GM12878 (cell line): ENCODE measurements at regions not wholly inside any gene's neighbourhood (a gene's known extent, or its start where the extent isn't known, plus 50 kb on each side); places are given as distances from the start of the nearest gene placed in this dataset.

Experiments used
- ATAC-seq: fragments of 200-7000 bp; cut with Tn5 transposase; 3 replicates; pipeline ENCODE4 v1.9.1; 2020; ENCODE audit warnings: mild to moderate bottlenecking, moderate library complexity
- BruUV-seq: library from RNA; stranded (reverse); fragments of 400-500 nt; replicated peaks from 2 replicates; lab custom pipeline; 2021; lab: Mats Ljungman, UMichigan
- CTCF ChIA-PET: fragments of 300-600 bp; sonication (Branson Sonifier 250); formaldehyde crosslinking; extraction: SDS; loops from one replicate; lab custom pipeline; 2021; ENCODE audit warnings: inconsistent platforms; lab: Yijun Ruan, JAX
- POLR2A ChIA-PET: fragments of 350-600 bp; formaldehyde crosslinking; extraction: SDS; loops from one replicate; lab custom pipeline; 2021; ENCODE audit warnings: inconsistent platforms; lab: Charles Lee
- RAD21 ChIA-PET: fragments of 300-600 bp; sonication (Branson Sonifier 250); formaldehyde crosslinking; loops from one replicate; lab custom pipeline; 2023; ENCODE audit warnings: antibody characterized with exemption; ENCODE audit not compliant: unreplicated experiment; lab: Charles Lee
- SMC1A ChIA-PET: fragments of 300-600 bp; sonication (Branson Sonifier 250); formaldehyde crosslinking; loops from one replicate; lab custom pipeline; 2023; ENCODE audit not compliant: unreplicated experiment, uncharacterized antibody; lab: Charles Lee
- DNase-seq: peaks from one replicate; pipeline ENCODE4 v3.0.0-alpha.2; 2011; ENCODE audit warnings: low read depth, low spot score
- FAIRE-seq: peaks from 3 replicates; lab custom pipeline; 2011; peaks lifted over from hg19 to GRCh38; lab: Jason Lieb, UNC
- H2AFZ ChIP-seq: 2 replicates; pipeline ENCODE4 v1.6.0; 2011; ENCODE audit warnings: low read depth, low read length, control low read depth; ENCODE audit not compliant: control insufficient read depth
- H3K27ac ChIP-seq: 2 replicates; pipeline ENCODE4 v1.5.1; 2011; ENCODE audit warnings: control low read depth; ENCODE audit not compliant: control insufficient read depth, insufficient read depth
- H3K27me3 ChIP-seq, 2 experiments: replicated peaks in 1 of 2; 2 replicates each; pipeline versions ENCODE4 v1.6.0 to v1.6.1; 2011; ENCODE audit warnings: low read length in 1 of 2; ENCODE audit not compliant: control insufficient read depth in 2 of 2, insufficient read depth in 2 of 2
- H3K36me3 ChIP-seq, 2 experiments: 2 replicates each; pipeline ENCODE4 v1.5.1; 2011; ENCODE audit warnings: low read length in 1 of 2; ENCODE audit not compliant: control insufficient read depth in 2 of 2, insufficient read depth in 2 of 2
- H3K4me1 ChIP-seq: 2 replicates; pipeline ENCODE4 v1.6.1; 2011; ENCODE audit warnings: mild to moderate bottlenecking, low read length, moderate library complexity, mixed read lengths; ENCODE audit not compliant: control insufficient read depth, insufficient read depth
- H3K4me2 ChIP-seq: 2 replicates; pipeline ENCODE4 v1.6.0; 2011; ENCODE audit warnings: control low read depth; ENCODE audit not compliant: control insufficient read depth, insufficient read depth
- H3K4me3 ChIP-seq: fragments of 200-600 bp; sonication (generic); 2 replicates; pipeline ENCODE4 v1.5.1; 2016
- H3K79me2 ChIP-seq: 2 replicates; pipeline ENCODE4 v1.6.0; 2011; ENCODE audit warnings: low read length; ENCODE audit not compliant: control insufficient read depth, insufficient read depth
- H3K9ac ChIP-seq: 2 replicates; pipeline ENCODE4 v1.8.0; 2011; ENCODE audit warnings: low read length, control low read depth, mixed read lengths; ENCODE audit not compliant: control insufficient read depth, insufficient read depth
- H3K9me3 ChIP-seq: replicated peaks from 3 replicates; pipeline ENCODE4 v1.5.1; 2011; ENCODE audit warnings: mild to moderate bottlenecking, low read length; ENCODE audit not compliant: control insufficient read depth, insufficient read depth
- H4K20me1 ChIP-seq: 2 replicates; pipeline ENCODE4 v1.6.0; 2011; ENCODE audit not compliant: control insufficient read depth, insufficient read depth
- CTCF ChIP-seq, 3 experiments: IDR thresholded peaks in 2 of 3; conservative IDR thresholded peaks in 1 of 3; 2 replicates each; pipeline ENCODE4 v1.5.1; 2011; ENCODE audit warnings: low read depth in 3 of 3, low read length in 3 of 3, mild to moderate bottlenecking in 3 of 3, control low read depth in 2 of 3, moderate library complexity in 2 of 3, inconsistent platforms in 1 of 3, mixed read lengths in 1 of 3; ENCODE audit not compliant: control insufficient read depth in 2 of 3, insufficient read depth in 1 of 3; ENCODE audit errors: extremely low read depth in 1 of 3
- HDGF ChIP-seq: fragments of 450-650 bp; IDR thresholded peaks from 2 replicates; pipeline ENCODE4 v1.6.1; 2016; ENCODE audit warnings: antibody characterized with exemption
- MEF2B ChIP-seq: fragments of 450-650 bp; IDR thresholded peaks from 2 replicates; pipeline ENCODE4 v1.6.1; 2018; ENCODE audit warnings: mild to moderate bottlenecking, moderate library complexity; ENCODE audit not compliant: partially characterized antibody, poor library complexity, severe bottlenecking
- NFYA ChIP-seq: IDR thresholded peaks from 2 replicates; pipeline ENCODE4 v1.6.1; 2011; ENCODE audit warnings: low read depth, mild to moderate bottlenecking, low read length, improper control_type of control experiment, borderline replicate concordance
- NR2C1 ChIP-seq: fragments of 450-650 bp; IDR thresholded peaks from 2 replicates; pipeline ENCODE4 v1.6.1; 2017; ENCODE audit warnings: antibody characterized with exemption, mild to moderate bottlenecking, moderate library complexity
- STAT1 ChIP-seq: fragments of 450-650 bp; conservative IDR thresholded peaks from 2 replicates; pipeline ENCODE4 v1.6.1; 2014; ENCODE audit warnings: antibody characterized with exemption, mild to moderate bottlenecking
- TARDBP ChIP-seq: IDR thresholded peaks from 2 replicates; pipeline ENCODE4 v1.6.1; 2016; ENCODE audit warnings: borderline replicate concordance
- TCF12 ChIP-seq: IDR thresholded peaks from 2 replicates; pipeline ENCODE4 v1.6.1; 2011; ENCODE audit warnings: low read depth, mild to moderate bottlenecking, low read length
- WGBS: methylation state at CpG from one replicate; pipeline ENCODE4 v1.1.6; 2016; ENCODE audit warnings: low lambda C conversion rate; ENCODE audit not compliant: insufficient replicate concordance, insufficient coverage; ENCODE audit errors: missing lambda C conversion rate; 5-methylcytosine and 5-hydroxymethylcytosine counted together
- in situ Hi-C: fragments of 300-500 bp; cut with MboI; formaldehyde crosslinking; loops from 9 replicates; pipeline ENCODE4 v1.14.3; 2018; ENCODE audit warnings: mixed read lengths
- intact Hi-C: fragments of 100-400 bp; cut with micrococcal nuclease; formaldehyde crosslinking; loops from one replicate; pipeline ENCODE4 v1.14.2; 2022; ENCODE audit not compliant: unreplicated experiment

GRCh38 chr3:22907161-22907780, 295.9 kb upstream of the UBE2E2 start (continued):
- no peak for TF ChIP-seq HDGF

- Histone ChIP-seq H3K9me3 (no peaks in the 10 kb centered on the region), H4K20me1 (no peaks in the 10 kb centered on the region), H3K4me1 (no peaks in the 10 kb centered on the region), H3K36me3 (no peaks in the 10 kb centered on the region), H3K4me2 (no peak overlapping the region), H3K4me3 (no peak overlapping the region), H3K27ac (no peak overlapping the region), H3K27me3 (no peaks in the 10 kb centered on the region), H2AFZ (no peak overlapping the region), H3K79me2 (no peaks in the 10 kb centered on the region), H3K9ac (no peak overlapping the region)
- ATAC-seq, result no peak
- no TSS peak for BruUV-seq
- SMC1A ChIA-PET, result no interaction called here
- in situ Hi-C loops, result no loop called here
- 23% methylated on average over 2 of the region's 2 CpGs for WGBS
- DNase-seq, result no peak
- CTCF ChIA-PET, result no interaction called here
- intact Hi-C loops, result no loop called here
- POLR2A ChIA-PET, result no interaction called here
- TF ChIP-seq CTCF (IDR thresholded peaks at IDR 0.05 in 2 of 3, conservative IDR thresholded peaks at IDR 0.05 in 1 of 3; ENCODE audit: control insufficient read depth in 2 of 3, extremely low read depth in 1 of 3, insufficient read depth in 1 of 3, low read depth in 3 of 3, low read length in 3 of 3) (no peak), TARDBP (no peak), MEF2B (no peak), STAT1 (no peak), NR2C1 (no peak), NFYA (no peak), TCF12 (no peak)
- RAD21 ChIA-PET, result no interaction called here
- FAIRE-seq, result no peak
These were observed 295.3 kb upstream of the UBE2E2 start for GRCh38 chr3:22907796-22908195.
